ENCODE measurements at regions not wholly inside any gene's neighbourhood (a gene's known extent, or its start where the extent isn't known, plus 50 kb on each side); places are given as distances from the start of the nearest gene placed in this dataset.
"Not testable (repeated sequence)": the region's sequence is repeated elsewhere in the genome, so short reads cannot be mapped to it uniquely, and the experiment has no call there.

- DNase-seq: no peak
These were observed 68.9 kb downstream of the CYP26B1 start for GRCh38 chr2:72078773-72079172.

- DNase-seq: no peak
These were observed 69.9 kb downstream of the CYP26B1 start for GRCh38 chr2:72077702-72078169.

GRCh38 chr2:72073373-72073772, 74.3 kb downstream of the CYP26B1 start:
- not testable (repeated sequence) for DNase-seq

- DNase-seq: not testable (repeated sequence)
These were observed 83.5 kb downstream of the CYP26B1 start for GRCh38 chr2:72064197-72064596.

- DNase-seq: no peak
These were observed 85.3 kb downstream of the CYP26B1 start for GRCh38 chr2:72062336-72062735.

- no peak for DNase-seq
These were observed 90.4 kb downstream of the CYP26B1 start for GRCh38 chr2:72057308-72057707.

- DNase-seq: no peak
These were observed 95.6 kb downstream of the CYP26B1 start for GRCh38 chr2:72051971-72052505.

- no peak for DNase-seq
These were observed 96.5 kb downstream of the CYP26B1 start for GRCh38 chr2:72051204-72051603.

- DNase-seq: no peak
These were observed 96.9 kb downstream of the CYP26B1 start for GRCh38 chr2:72050734-72051133.

GRCh38 chr2:72048881-72049477, 98.7 kb downstream of the CYP26B1 start:
- no peak for DNase-seq

- DNase-seq: no peak
These were observed 103.7 kb downstream of the CYP26B1 start for GRCh38 chr2:72043985-72044384.

- DNase-seq: no peak
These were observed 106.0 kb downstream of the CYP26B1 start for GRCh38 chr2:72041638-72042111.

GRCh38 chr2:72040629-72041571, 106.8 kb downstream of the CYP26B1 start:
- DNase-seq: no peak

- DNase-seq: no peak
These were observed 109.1 kb downstream of the CYP26B1 start for GRCh38 chr2:72038524-72038923.

GRCh38 chr2:72037261-72037666, 110.4 kb downstream of the CYP26B1 start:
- DNase-seq: no peak

- DNase-seq: no peak
These were observed 111.1 kb downstream of the CYP26B1 start for GRCh38 chr2:72036595-72036994.

- no peak for DNase-seq
These were observed 111.5 kb downstream of the CYP26B1 start for GRCh38 chr2:72036173-72036545.

- DNase-seq: no peak
These were observed 112.0 kb downstream of the CYP26B1 start for GRCh38 chr2:72035518-72036172.

GRCh38 chr2:72034353-72035095, 113.1 kb downstream of the CYP26B1 start:
- DNase-seq: no peak

- no peak for DNase-seq
These were observed 114.0 kb downstream of the CYP26B1 start for GRCh38 chr2:72033636-72034035.

GRCh38 chr2:72032481-72033041, 115.1 kb downstream of the CYP26B1 start:
- DNase-seq: no peak
